Epithelial cell of prostate (primary cell): ENCODE measurements at regions not wholly inside any gene's neighbourhood (a gene's known extent, or its start where the extent isn't known, plus 50 kb on each side); places are given as distances from the start of the nearest gene placed in this dataset.
"Not testable (repeated sequence)": the region's sequence is repeated elsewhere in the genome, so short reads cannot be mapped to it uniquely, and the experiment has no call there.

Experiments
- DNase-seq: peaks from one replicate; pipeline ENCODE4 v3.0.0-alpha.2; 2011; ENCODE audit warnings: low read depth, low spot score
- H3K27ac ChIP-seq: fragments of 450-650 bp; 2 replicates; pipeline ENCODE4 v1.5.1; 2017; ENCODE audit warnings: mild to moderate bottlenecking

DNA sequence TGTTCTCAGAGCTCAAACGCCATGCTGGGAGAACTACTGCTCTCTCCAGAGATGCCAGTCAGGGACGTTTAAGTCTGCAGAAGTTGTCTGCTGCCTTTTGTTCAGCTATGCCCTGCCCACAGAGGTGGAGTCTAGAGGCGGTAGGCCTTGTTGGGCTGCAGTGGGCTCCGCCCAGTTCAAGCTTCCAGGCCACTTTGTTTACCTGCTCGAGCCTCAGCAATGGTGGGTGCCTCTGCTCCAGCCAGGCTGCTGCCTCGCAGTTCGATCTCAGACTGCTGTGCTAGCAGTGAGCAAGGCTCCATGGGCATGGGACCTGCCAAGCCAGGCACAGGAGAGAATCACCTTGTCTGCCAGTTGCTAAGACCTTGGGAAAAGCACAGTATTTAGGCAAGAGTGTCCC, 869.3 kb downstream of the TMTC2 start:
- H3K27ac ChIP-seq, DNase-seq: not testable (repeated sequence)

DNA sequence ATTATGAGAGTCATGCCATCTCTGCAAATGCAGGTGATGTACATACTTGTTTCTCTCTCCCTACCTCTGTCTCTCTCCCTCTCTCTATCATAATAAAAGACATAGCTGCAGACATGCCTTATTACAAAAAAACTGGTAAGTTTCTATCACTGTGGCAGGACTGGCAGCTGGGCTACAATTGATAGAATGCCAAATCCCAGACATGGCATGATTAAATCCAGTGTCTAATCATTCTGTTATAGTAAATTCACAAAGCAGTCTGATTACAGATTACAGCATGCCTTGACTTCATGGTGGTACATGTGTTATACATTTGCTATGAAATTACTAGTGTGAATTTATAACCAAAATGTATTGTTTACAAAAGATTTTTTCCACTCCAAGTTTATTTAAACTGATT, 854.7 kb downstream of the TMTC2 start:
- DNase-seq = no peak
- no peak overlapping the region for H3K27ac ChIP-seq

DNA sequence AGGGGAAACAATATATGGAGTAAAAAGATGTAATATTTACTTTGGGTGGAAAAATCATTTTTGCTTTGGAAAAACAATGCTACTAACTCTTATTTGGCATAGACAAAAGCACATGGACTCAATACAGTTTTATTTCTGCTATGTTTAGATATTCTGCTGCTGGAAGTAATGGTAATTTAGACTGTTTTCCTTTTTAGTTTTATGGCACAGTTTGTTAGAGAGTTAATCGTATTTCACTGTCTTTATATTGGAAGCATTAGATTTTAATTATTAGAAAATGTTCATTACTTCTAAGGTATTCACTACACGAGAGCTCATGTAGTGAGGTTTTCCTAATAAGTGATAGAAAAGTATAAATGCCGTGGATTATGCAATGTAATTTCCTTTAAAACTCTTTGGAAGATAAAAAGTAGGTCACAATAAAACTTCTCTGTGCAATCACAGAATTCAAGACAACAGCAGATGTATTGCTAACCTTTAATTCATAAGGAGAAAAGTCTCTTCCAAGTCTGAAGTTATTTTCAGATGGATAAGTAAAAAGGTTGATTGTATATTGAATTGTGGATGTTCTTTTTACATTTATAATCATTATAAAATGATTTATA, 851.8 kb downstream of the TMTC2 start:
- H3K27ac ChIP-seq = no peak overlapping the region
- DNase-seq = no peak

DNA sequence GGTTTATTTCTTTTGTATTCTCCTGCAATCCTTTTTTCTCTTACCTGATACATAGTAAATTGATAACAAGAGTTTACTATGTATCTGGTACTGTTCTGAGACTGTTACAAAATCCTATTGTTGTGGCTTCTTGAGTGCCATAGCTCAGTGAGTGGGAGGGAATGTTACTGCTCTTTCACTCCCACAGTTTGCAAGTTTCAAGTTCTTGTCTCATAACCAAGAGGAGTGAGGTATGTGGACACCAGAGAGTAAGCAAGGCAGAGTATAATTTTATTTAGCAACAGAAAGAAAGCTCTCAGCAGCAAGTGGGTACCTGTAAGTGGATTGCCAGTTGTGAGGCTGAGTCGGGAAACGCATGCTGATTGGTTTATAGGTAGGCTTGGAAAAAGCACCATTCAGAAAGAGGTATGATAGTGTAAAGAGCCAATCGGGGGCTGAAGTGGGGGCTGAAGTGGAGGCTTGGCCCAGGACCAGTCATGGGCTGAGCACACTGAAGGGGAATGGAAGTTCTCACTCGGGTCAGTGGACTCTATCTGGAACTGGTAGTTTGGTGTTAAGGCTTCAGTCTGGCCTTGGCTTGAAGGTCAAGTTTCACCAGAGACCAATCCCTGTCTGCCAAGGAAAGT, 850.8 kb downstream of the TMTC2 start:
- DNase-seq = no peak
- H3K27ac ChIP-seq = no peak overlapping the region

DNA sequence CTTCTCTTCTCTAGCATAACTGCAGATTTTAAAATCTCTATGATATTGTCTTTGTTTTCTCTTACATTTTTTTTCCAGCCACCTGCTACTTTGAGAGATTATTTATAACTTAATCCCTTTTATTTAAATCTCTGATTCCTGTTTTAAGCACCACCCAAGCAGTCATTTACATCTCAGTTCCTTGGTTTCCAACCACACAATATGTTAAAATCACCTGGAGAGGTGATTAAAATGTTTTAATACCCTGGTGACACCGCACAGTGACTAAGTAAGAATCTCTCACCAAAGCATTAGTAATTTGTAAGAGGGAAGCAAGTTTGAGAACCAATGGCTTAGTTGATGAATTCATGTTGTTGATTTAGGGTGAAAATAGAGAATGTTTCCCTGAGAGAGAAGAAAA, 849.8 kb downstream of the TMTC2 start:
- H3K27ac ChIP-seq = no peak overlapping the region
- DNase-seq = no peak

DNA sequence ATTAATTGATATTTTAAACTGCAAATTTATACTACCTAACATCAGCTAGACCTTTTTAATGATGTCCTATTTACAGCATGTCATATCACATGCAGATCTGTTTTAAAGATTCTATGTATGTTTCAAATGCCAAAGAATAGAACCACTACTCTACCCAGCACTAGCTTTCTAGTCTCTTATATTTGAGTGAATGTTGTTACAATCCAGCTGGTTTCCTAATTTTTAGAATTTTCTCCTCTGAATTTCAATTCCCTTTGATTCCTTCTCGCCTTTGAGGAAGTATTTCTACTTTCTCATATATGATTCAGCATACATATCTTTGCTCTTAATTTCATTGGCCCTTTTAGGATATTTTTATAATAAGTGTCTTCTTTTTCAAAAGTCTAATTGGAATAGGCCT, 841.9 kb downstream of the TMTC2 start:
- no peak overlapping the region for H3K27ac ChIP-seq
- DNase-seq = no peak

DNA sequence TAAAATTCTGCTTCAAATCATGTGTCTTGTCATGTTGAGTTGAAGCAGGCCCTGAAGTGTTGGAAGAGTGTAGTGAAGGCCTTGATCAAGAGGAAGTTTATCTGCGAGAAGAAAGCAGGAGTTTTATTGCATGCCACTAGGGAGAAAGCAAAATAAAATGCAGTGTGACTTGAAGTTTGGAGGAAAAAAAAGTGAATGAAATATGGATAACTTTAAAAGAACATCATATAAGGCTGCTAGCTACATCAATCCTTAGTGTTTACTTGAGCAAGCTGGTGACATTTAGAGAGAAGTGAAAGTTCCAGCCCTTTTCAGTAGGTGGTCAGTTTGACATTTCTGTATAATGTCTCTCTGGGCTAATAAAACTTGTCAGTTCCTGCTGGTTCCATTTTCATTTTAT, 841.1 kb downstream of the TMTC2 start:
- DNase-seq = no peak
- H3K27ac ChIP-seq = no peak overlapping the region

DNA sequence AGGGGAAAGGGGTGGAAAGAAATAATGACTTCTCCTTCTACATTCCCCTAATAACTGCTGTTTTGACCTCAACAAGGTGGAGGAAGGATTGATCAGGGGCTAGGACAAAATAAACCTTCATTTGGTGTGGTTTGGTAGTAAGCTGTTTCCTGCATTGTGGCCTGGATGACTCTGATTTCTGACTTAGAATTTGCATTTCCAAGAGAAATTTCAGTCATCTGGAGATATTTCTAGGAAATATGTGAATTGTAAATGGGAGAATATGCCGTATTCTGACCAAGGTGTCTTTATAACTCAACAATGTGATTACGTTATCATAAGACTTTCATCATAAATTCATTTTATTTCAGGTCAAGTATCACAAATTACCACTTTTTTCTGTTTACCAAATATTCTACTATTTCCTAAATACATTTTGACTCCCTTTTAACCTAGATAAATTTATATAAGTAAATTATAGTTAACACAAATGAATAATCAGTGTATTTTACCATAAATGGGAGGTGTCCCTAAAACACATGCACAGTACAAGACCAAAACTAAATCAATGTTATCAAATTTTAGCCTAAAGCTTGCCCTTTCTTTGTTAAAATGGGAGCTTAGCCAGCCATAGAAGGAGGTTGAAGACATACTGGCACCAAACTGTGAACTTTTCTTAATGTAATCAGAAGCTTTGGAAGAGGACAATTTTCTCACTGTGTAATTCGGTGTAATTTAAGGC, 828.8 kb downstream of the TMTC2 start:
- no peak for DNase-seq
- no peak overlapping the region for H3K27ac ChIP-seq

DNA sequence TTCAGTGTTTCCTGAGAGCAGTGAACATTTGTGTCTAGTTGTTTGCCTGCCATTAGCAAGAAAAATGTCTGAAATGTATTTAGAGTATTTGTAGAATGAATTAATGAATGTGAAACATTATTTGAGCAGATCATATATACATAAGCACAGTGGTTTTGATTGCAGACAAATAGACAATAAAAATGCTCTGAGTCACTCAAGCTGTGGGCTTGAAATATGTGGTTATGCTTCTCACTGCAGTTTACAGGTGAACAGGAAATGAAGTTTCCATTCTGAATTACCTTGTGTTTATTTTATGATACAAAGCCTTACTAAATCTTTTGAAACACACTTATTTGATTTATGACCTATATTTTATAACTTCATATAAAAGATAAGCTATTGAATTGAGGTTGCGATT, 827.7 kb downstream of the TMTC2 start:
- peak; percentile 74 for DNase-seq
- H3K27ac ChIP-seq = peak overlapping the region; percentile 37

DNA sequence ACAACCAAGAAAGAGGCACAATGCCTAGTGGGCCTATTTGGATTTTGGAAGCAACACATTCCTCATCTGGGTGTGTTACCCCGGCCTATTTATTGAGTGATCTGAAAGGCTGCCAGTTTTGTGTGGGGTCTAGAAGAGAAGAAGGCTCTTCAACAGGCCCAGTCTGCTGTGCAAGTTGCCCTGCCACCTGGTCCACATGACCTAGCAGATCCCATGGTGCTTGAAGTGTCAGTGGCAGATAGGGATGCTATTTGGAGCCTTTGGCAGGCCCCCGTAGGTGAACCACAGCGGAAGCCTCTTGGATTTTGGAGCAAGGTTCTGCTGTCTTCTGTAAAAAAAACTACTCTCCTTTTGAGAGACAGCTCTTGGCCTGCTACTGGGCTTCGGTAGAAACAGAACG, 820.1 kb downstream of the TMTC2 start:
- DNase-seq = no peak
- H3K27ac ChIP-seq = no peak overlapping the region

DNA sequence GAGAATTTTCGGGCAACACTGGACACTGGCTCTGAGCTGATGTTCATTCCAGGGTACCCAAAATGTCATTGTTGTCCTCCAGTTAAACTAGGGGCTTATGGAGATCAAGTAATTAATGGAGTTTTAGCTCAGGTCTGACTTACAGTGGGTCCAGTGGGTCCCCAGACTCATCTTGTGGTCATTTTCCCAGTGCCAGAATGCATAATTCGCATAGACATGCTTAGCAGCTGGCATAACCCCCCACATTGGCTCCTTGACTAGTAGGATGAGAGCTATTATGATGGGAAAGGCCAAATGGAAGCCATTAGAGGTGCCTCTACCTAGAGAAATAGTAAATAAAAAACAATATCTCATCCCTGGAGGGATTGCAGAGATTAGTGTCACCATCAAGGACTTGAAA, 818.9 kb downstream of the TMTC2 start:
- no peak overlapping the region for H3K27ac ChIP-seq
- no peak for DNase-seq

DNA sequence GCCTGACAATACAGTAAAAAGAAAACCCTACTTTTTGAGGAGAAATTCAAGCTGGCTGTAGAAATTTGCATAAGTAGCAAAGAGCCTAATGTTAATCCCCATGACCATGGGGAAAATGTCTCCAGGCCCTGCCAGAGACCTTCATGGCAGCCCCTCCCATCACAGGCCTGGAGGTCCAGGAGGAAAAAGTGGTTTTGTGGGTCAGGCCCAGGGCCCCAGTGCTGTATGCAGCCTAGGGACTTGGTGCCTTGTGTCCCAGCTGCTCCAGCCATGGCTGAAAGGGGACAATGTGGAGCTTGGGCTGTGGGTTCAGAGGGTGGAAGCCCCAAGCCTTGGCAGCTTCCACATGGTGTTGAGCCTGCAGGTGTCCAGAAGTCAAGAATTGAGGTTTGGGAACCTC, 813.2 kb downstream of the TMTC2 start:
- DNase-seq, H3K27ac ChIP-seq: not testable (repeated sequence)

DNA sequence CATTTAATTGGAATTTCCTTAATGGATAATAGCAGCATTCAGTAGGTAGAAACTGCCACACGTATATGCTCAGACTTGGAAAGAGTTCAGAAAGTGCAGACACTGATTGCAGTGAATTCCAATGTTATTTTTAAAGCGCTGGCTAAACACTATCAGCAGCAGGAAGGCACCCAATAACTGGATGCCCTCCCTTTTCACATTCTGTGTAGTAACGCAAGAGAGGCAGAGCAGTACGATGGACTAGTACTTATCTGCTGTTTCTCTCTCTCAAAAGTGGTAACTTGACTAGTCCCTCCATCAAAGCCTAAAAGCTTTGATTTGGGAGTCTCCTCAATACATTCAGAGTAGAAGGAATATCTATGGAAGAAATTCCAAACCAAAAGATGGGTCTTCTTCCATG, 791.0 kb downstream of the TMTC2 start:
- no peak overlapping the region for H3K27ac ChIP-seq
- no peak for DNase-seq

DNA sequence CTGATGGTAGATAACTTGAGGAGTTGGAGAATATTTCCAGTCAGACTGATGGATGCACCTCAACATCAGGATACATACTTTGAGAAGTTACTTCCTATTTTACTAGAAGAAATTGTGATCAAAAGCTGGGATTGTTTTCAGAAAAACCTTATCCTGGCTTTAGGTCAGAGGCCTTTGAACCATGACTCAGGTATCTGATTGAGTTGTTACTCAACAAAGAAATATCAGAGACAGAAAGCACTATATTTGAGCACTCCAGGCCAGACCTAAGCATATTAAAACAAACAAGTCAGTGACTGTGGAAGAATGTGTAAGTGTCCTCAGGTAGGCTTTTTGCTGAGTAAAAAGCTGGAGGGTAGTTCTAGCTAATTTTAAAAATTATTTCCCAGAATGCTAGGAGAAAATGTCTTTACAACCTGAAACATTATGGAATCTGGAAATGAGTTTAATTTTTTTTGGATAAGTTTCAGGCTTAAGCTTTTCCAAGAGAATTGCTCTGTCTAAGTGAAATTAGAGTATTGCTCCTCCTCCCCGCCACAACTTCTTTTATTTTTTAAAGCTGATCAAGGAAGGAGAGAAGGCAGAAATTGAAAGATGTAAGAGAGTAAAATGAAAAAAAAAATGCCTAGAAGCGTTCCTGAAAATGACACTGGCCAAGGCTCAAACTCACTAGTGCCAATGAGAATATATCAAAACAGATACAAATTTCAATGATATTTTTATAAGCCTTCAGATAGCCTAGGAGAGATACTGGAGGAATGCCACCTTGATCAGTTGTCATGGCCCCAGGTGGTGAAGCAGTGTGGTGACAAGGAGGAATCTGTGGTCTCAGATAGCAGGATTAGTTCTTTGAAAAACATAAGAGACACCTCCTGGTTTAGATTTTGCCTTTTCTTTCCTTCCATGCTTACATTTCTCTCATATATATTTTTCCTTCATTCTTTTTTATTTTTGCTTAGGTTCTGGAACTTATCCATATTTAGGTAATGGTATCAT, 790.3 kb downstream of the TMTC2 start:
- no peak overlapping the region for H3K27ac ChIP-seq
- DNase-seq = no peak

DNA sequence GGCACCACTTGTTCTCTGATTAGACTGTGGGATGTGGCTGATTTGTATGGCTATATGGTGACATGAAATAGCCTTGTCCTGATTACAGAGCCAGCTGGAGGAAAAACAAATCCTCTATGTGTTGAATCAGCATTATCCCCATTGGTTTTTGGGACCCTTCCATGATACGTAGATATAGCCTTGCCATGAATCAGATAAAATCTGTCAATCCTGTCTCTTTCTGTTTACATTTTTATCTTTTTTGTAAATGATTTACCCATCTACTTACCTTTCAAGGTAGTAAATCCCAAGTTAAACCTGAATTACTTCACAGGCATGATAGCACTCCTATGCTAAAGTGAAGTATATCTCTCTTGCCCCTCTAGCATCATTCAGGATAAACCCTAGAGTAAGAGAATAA, 789.3 kb downstream of the TMTC2 start:
- DNase-seq = no peak
- no peak overlapping the region for H3K27ac ChIP-seq

DNA sequence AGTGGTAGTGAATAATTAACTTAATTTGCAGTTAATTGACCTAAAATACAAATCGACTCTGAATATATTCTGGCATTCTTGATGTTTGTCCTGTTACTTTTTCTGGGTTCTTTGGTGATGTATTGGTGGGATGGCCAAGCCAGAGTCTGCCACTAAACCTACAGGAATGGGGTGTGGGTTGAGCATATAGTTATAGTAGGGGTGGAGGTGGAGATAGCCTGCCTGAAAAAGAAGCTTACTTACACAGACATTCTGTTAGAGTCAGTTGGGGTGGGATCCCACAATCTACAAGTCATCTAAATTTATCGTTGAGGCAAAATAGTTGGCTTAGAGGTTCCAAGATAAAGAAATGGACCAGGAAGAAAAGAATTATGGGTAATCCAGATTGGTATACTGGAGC, 787.7 kb downstream of the TMTC2 start:
- no peak overlapping the region for H3K27ac ChIP-seq
- DNase-seq = no peak

DNA sequence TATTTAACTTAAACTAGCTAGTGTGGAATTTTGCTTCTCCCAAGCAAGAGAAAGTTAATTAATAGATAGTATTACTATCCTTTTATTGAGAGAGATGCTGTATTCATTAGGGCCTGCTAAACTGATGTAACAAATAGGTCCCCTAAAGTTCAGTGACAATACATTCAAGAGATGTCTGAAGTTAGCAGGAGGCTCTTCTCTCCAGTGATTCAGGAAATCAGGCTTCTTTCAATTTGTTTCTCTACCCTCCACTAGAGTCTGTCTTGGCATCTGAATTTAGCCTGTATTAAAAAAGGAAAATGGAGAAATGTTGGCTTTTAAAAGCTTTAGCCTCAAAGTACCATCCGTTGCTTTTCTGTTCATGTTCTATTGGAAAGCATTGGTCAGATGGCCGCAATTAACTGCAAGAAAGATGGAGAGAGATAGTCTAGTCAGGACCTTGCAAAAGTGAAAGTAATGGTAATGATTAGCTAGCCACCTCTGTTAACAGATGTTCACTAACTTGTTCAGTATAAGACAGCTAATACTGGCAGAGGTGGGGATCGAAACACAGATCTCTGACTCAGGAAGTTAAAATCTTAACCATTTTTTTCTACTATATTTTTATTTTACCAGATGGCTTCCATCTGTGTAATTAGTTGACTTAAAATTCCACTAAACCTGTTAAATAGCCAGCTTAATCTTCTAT, 786.8 kb downstream of the TMTC2 start:
- DNase-seq = no peak
- no peak overlapping the region for H3K27ac ChIP-seq

DNA sequence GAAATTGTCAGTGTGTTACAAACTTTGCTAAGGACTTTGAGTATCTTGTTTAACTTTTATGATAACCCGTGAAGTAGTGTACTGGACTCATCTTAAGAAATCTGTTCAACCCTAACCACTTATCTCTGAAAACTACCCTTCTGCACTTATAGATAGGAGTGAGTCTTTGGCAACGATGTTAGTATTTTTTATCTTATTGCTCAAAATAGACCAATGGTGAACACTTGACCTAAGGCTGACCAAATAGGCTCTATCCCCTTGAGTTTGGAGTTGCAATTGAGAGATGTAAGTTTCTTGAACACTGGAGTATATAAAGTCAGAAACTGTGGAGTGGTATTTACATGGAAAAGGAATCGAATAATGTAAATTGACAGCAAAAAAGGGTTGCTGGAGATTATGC, 786.1 kb downstream of the TMTC2 start:
- no peak overlapping the region for H3K27ac ChIP-seq
- no peak for DNase-seq

DNA sequence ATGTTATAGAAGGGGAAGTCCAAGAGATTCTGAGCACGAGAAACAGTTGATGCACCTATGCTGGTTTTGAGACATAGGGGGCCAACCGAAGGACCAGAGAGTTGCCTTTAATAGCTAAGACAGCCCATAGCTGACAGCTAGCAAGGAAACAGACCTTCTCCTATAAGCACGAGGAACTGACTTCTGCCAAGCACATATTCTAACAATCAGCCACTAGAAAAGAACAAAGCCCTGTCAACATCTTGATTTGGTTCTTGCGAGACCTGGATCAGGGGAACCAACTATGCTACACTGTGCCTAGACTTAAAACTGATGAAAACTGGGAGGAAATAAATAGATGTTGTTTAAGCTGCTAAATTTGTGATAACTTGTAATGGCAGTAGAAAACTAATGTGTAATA, 785.6 kb downstream of the TMTC2 start:
- no peak for DNase-seq
- H3K27ac ChIP-seq = no peak overlapping the region

DNA sequence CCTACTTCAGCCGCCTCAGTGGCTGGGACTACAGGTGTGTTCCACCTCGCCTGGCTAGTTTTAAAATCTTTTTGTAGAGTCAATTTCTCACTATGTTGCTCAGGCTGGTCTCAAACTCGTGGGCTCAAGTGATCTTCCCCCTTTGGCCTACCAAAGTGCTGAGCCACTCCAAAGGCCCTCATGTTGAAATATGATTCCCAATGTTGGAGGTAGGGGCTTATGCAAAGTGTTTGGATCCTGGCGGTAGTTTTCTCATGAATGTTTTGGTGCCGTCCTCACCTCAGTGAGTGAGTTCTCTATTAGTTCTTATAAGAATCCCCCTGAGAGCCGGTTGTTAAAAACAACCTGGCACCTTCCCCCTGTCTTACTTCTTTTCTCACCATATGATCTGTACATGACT, 784.6 kb downstream of the TMTC2 start:
- no peak for DNase-seq
- H3K27ac ChIP-seq = no peak overlapping the region
